ENCODE measurements at regions not wholly inside any gene's neighbourhood (a gene's known extent, or its start where the extent isn't known, plus 50 kb on each side); places are given as distances from the start of the nearest gene placed in this dataset.

GRCh38 chr10:88081457-88082054 is 218.1 kb downstream of the PTEN start:
- CTCF ChIA-PET, result no interaction called here
- TF ChIP-seq CTCF (IDR thresholded peaks at IDR 0.05; ENCODE audit: unreplicated experiment), result no peak
- Mint-ChIP-seq H3K4me3 (ENCODE audit: low read depth, unreplicated experiment) (no peak overlapping the region), H3K27me3 (ENCODE audit: unreplicated experiment) (no peaks in the 10 kb centered on the region), H3K27ac (ENCODE audit: unreplicated experiment) (no peak overlapping the region), H3K9me3 (ENCODE audit: low read depth, unreplicated experiment) (no peaks in the 10 kb centered on the region), H3K36me3 (ENCODE audit: insufficient read depth, unreplicated experiment) (no peaks in the 10 kb centered on the region), H3K4me1 (ENCODE audit: low read depth, unreplicated experiment) (peaks cover 31% of the 10 kb centered on the region)
- intact Hi-C loops (cut with micrococcal nuclease; ENCODE audit: unreplicated experiment), result no loop called here
- DNase-seq, result no peak
- no TSS peak for BruUV-seq (replicated peaks)

- intact Hi-C loops (cut with micrococcal nuclease; ENCODE audit: unreplicated experiment), result no loop called here
- no peak overlapping the region for H3K27ac Mint-ChIP-seq (ENCODE audit: unreplicated experiment)
These were observed 219.0 kb downstream of the PTEN start for GRCh38 chr10:88082391-88082790.

GRCh38 chr10:88082806-88083596 is 219.6 kb downstream of the PTEN start:
- H3K27ac Mint-ChIP-seq (ENCODE audit: unreplicated experiment), result no peak overlapping the region
- H3K27me3 Mint-ChIP-seq (ENCODE audit: unreplicated experiment), result no peaks in the 10 kb centered on the region
- no TSS peak for BruUV-seq (replicated peaks)
- no peak overlapping the region for H3K4me3 Mint-ChIP-seq (ENCODE audit: low read depth, unreplicated experiment)
- CTCF ChIA-PET, result no interaction called here
- no peaks in the 10 kb centered on the region for H3K36me3 Mint-ChIP-seq (ENCODE audit: insufficient read depth, unreplicated experiment)
- DNase-seq, result no peak
- TF ChIP-seq CTCF (IDR thresholded peaks at IDR 0.05; ENCODE audit: unreplicated experiment), result no peak
- H3K9me3 Mint-ChIP-seq (ENCODE audit: low read depth, unreplicated experiment), result no peaks in the 10 kb centered on the region
- intact Hi-C loops (cut with micrococcal nuclease; ENCODE audit: unreplicated experiment), result no loop called here
- peaks cover 31% of the 10 kb centered on the region for H3K4me1 Mint-ChIP-seq (ENCODE audit: low read depth, unreplicated experiment)

More at GRCh38 chr10:88082391-88082790, 219.0 kb downstream of the PTEN start:
- no peak overlapping the region for H3K4me3 Mint-ChIP-seq (ENCODE audit: low read depth, unreplicated experiment)
- TF ChIP-seq CTCF (IDR thresholded peaks at IDR 0.05; ENCODE audit: unreplicated experiment), result no peak
- CTCF ChIA-PET, result no interaction called here
- no peak for DNase-seq
- no TSS peak for BruUV-seq (replicated peaks)
- peaks cover 31% of the 10 kb centered on the region for H3K4me1 Mint-ChIP-seq (ENCODE audit: low read depth, unreplicated experiment)
- H3K9me3 Mint-ChIP-seq (ENCODE audit: low read depth, unreplicated experiment), result no peaks in the 10 kb centered on the region
- no peaks in the 10 kb centered on the region for H3K27me3 Mint-ChIP-seq (ENCODE audit: unreplicated experiment)
- no peaks in the 10 kb centered on the region for H3K36me3 Mint-ChIP-seq (ENCODE audit: insufficient read depth, unreplicated experiment)

GRCh38 chr10:88083597-88083989 is 220.2 kb downstream of the PTEN start:
- no TSS peak for BruUV-seq (replicated peaks)
- H3K36me3 Mint-ChIP-seq (ENCODE audit: insufficient read depth, unreplicated experiment), result no peaks in the 10 kb centered on the region
- CTCF ChIA-PET, result no interaction called here
- no peaks in the 10 kb centered on the region for H3K27me3 Mint-ChIP-seq (ENCODE audit: unreplicated experiment)
- DNase-seq, result no peak
- no peak for TF ChIP-seq CTCF (IDR thresholded peaks at IDR 0.05; ENCODE audit: unreplicated experiment)
- no peaks in the 10 kb centered on the region for H3K9me3 Mint-ChIP-seq (ENCODE audit: low read depth, unreplicated experiment)
- peaks cover 31% of the 10 kb centered on the region for H3K4me1 Mint-ChIP-seq (ENCODE audit: low read depth, unreplicated experiment)
- H3K27ac Mint-ChIP-seq (ENCODE audit: unreplicated experiment), result no peak overlapping the region
- intact Hi-C loops (cut with micrococcal nuclease; ENCODE audit: unreplicated experiment), result no loop called here
- H3K4me3 Mint-ChIP-seq (ENCODE audit: low read depth, unreplicated experiment), result no peak overlapping the region

Measured in Calu3 (cell line).